ENCODE measurements at regions not wholly inside any gene's neighbourhood (a gene's known extent, or its start where the extent isn't known, plus 50 kb on each side); places are given as distances from the start of the nearest gene placed in this dataset.

DNA sequence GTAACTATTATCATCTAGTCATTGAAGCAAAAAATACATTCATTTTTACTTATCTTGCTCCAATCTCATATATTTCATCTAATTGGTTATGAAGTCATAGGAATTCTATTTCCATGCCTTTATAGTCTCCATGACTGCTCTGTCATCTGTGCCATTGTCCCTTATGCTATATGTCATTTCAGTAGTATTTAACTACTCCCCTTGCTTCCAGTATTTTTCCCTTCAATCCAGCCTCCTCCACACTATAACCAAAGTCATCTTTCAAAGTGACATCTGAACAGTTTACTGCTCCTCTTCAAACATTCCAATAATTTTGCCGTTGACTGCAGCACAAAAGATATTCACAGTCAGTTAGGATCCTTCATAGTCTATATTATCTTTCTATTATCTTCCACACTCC, 216.6 kb upstream of the HS3ST5 start (continued):
- TF ChIP-seq ADNP (CRISPR knock-in tag; IDR thresholded peaks at IDR 0.05) (no peak), FOXC1 (CRISPR knock-in tag; IDR thresholded peaks at IDR 0.05; ENCODE audit: borderline replicate concordance) (no peak)

DNA sequence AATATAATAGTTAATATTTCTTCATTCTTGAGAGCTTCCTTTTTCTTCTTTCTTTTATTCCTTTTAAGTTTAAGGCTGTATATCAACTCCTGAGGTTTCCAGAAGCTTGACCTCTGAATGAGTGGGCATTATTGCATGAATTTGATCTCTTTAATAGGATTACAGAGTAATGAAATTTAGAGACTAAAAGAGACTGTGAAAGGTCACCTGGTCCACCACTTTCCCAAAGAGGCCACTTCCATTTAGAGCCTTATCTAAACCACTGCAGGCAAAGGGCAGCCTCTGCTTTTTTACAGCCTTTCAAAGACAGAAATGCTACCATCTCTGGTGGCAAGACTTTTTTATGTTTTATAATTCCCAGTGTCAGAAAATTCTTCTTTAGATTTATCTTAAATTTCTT, 215.3 kb upstream of the HS3ST5 start:
- no peak for DNase-seq (ENCODE audit: low spot score)
- H3K9me3 ChIP-seq (ENCODE audit: low read length): no peaks in the 10 kb centered on the region
- no peaks in the 10 kb centered on the region for H3K27me3 ChIP-seq (ENCODE audit: control insufficient read depth in 1 of 2, insufficient read depth in 2 of 2, low read length in 2 of 2)
- intact Hi-C loops (cut with micrococcal nuclease; ENCODE audit: unreplicated experiment): no loop called here
- no peak overlapping the region for H3K4me2 ChIP-seq (ENCODE audit: low read depth, low read length)
- TF ChIP-seq, protein P1, sequence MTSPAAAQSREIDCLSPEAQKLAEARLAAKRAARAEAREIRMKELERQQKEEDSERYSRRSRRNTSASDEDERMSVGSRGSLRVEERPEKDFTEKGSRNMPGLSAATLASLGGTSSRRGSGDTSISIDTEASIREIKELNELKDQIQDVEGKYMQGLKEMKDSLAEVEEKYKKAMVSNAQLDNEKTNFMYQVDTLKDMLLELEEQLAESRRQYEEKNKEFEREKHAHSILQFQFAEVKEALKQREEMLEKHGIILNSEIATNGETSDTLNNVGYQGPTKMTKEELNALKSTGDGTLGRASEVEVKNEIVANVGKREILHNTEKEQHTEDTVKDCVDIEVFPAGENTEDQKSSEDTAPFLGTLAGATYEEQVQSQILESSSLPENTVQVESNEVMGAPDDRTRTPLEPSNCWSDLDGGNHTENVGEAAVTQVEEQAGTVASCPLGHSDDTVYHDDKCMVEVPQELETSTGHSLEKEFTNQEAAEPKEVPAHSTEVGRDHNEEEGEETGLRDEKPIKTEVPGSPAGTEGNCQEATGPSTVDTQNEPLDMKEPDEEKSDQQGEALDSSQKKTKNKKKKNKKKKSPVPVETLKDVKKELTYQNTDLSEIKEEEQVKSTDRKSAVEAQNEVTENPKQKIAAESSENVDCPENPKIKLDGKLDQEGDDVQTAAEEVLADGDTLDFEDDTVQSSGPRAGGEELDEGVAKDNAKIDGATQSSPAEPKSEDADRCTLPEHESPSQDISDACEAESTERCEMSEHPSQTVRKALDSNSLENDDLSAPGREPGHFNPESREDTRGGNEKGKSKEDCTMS (CRISPR knock-in tag; conservative IDR thresholded peaks at IDR 0.05): no peak
- TF ChIP-seq MAFK (conservative IDR thresholded peaks at IDR 0.05 in 1 of 2, IDR thresholded peaks at IDR 0.05 in 1 of 2; ENCODE audit: low read length in 2 of 2) (no peak), ZBTB7B (CRISPR knock-in tag; IDR thresholded peaks at IDR 0.05) (no peak), ZBTB38 (CRISPR knock-in tag; IDR thresholded peaks at IDR 0.05) (no peak), SP5 (CRISPR knock-in tag; IDR thresholded peaks at IDR 0.05; ENCODE audit: borderline replicate concordance, low read depth) (no peak), ZNF687 (CRISPR knock-in tag; IDR thresholded peaks at IDR 0.05) (no peak), ZBTB7A (CRISPR knock-in tag; IDR thresholded peaks at IDR 0.05) (no peak)
- ATAC-seq: no peak
- no peak overlapping the region for H2AFZ ChIP-seq (ENCODE audit: low read length)
- H3K4me1 ChIP-seq (ENCODE audit: insufficient read depth, low read length): no peaks in the 10 kb centered on the region
- no peak for FAIRE-seq
- H3K36me3 ChIP-seq (replicated peaks in 1 of 2; ENCODE audit: control insufficient read depth in 1 of 2, insufficient read depth in 2 of 2, low read length in 2 of 2): no peaks in the 10 kb centered on the region
- in situ Hi-C loops (cut with HindIII; ENCODE audit: extremely low pct_ligation_motif_present, low pct_unique_long_range_greater_than_20kb): no loop called here
- no peaks in the 10 kb centered on the region for H3K79me2 ChIP-seq (ENCODE audit: insufficient read depth, low read length)
- H3K4me3 ChIP-seq (replicated peaks in 1 of 3; ENCODE audit: insufficient read depth in 1 of 3, low read depth in 2 of 3, low read length in 3 of 3): no peak overlapping the region
- H3K9ac ChIP-seq (ENCODE audit: insufficient read depth, low read depth, low read length): no peak overlapping the region
- ChIA-PET CTCF (ENCODE audit: low intra/inter-chr PET ratio, low total read pairs) (no interaction called here), POLR2A (no interaction called here)
- H3K27ac ChIP-seq (ENCODE audit: extremely low read length, insufficient read depth, low read length): no peak overlapping the region
- no peaks in the 10 kb centered on the region for H4K20me1 ChIP-seq (ENCODE audit: insufficient read depth, low read length)
- BruUV-seq (replicated peaks): no TSS peak

All from HepG2 (cell line).